ENCODE measurements at regions not wholly inside any gene's neighbourhood (a gene's known extent, or its start where the extent isn't known, plus 50 kb on each side); places are given as distances from the start of the nearest gene placed in this dataset.

DNA sequence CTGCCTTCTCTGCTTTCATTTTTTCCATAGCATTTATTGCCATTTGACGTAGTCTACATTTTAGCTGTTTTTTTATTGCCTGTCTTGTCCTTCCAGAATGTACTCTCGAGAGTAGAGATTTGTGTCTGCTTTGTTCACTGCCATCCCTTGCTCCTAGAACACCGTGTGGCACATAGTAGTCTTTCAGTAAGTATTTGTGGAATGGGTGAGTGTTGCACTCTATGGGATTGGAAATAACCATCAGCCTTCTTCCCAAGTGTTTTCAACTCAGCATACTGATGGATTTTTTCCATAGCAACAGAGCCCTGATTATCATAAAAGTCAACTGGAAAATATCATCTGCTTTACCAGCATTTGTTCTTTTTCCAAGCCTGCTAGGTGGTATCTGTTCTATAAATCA, 462.6 kb downstream of the ENC1 start:
- DNase-seq, result no peak

DNA sequence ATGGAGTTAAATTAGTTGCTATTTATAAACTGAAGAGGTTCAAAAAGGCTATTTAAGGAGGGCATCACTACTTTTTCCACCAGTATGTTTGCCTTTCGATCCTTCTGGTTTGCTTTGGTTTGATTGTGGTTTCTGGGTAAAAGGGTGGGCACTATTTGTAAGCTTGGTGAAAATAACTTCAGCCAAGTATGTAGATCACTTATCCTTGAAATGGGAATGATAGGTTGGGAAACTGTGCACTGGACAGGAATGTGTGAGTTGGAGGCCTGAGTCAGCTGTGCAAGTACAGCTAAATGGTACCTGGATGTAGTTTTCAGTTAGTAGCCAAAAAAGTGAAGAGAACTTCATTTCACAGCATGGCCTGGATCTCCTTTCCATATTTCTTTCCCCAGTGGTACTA, 466.2 kb downstream of the ENC1 start:
- no peak for DNase-seq

DNA sequence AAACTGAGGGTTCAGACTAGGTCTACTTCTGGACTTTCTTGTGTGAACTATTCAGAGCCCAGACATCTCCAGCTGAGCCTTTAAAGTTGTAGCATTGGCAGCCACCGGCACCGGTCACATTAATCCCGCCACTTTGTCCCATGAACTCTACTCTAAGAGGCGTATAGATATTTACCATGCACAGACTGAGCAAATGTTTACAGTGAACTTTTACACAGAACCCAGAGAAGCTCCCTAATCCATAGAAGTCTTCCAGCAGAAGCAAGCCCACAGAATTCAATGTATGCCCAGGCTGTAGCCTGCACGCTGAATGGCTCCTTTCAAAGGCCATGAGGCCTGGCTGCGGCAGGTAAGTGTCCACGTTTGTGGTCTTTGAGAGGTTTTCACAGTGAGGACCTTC, 466.9 kb downstream of the ENC1 start:
- DNase-seq, result no peak

DNA sequence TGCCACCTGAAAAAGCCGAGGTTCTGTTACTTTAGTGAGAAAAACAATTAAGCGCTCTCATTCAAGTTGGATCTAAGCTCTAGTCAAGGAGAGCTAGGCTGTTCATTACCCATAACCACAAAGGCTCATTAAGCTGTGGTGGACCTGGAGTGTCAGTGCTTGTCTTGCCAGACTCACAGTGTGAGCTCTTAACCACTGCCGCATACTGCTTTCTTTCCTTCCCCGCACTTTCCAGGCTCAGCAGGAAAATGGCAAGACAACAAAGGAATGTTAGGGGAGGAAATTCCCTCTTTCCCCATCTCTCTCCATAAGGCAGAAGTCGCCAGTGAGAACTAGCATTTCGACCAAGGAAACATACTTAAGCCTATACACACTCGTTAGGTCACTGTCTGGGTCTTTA, 467.3 kb downstream of the ENC1 start:
- no peak for DNase-seq

DNA sequence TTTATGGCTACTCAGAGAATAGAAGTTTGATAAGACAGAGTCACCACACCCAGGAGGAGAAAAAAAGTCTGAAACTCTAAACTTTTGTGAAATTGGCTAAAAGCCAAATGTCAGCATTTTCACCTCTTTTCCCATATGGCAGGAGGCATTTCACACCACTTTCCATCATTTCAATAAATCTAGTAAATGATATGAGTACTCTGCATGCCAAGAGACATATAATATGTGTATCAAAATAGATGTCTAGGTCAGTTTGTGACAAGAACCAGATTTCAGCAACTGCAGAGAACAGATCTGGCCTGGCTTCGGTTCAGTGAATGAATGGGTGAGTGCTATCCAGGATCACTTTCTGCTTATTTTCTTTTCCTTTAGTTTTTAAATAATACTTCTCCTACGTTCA, 470.8 kb downstream of the ENC1 start:
- DNase-seq, result no peak

DNA sequence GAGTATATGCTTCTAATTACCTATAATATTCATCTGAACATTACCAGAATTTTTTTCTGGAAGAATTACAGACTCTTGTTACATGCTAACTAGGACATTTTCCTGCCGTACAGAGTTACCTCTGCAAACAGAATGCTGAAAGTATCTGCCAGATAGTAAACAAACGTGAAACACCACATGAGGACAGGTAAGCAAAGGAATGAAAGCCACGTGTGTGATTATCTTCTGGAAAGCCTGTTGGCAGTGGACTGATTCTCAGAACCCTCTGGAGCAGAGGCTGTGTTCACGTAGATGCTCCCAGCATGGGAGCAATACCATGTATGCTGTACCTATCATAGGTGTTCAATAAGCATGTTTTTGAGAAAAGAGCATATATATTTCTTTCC, 472.6 kb downstream of the ENC1 start:
- DNase-seq, result no peak

DNA sequence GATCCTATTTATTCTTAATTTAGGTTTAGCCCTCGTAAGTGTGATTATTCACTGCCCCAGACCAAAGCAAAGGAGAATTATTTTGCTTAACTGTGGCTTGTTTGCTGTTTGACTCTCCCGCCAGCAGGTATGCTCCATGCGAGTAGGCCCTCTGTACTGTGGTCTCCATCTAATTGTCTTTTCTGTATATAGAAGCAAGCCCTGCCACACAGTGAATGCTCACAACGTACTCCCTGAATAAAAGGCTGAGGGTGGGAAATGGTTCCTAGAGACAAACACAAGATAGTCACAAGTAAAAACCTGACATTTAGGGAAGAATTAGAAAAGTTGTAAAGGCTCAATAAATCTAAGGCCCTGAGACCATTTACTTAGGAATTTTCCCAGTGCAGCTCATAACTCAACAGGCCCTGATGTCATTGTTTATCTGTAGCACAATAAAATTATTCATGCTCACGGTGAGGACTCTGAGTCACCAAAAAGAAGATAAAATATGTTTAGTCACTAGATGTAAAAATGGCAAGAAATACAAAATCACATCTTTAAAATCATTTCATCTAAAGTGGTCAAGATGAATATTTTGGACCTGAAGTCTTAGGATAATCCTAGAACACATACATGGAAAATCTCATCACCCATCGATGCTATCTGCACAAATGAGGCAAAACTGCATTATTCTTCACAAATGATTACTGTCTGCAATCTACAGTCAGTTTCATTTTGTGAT, 473.2 kb downstream of the ENC1 start:
- no peak for DNase-seq

DNA sequence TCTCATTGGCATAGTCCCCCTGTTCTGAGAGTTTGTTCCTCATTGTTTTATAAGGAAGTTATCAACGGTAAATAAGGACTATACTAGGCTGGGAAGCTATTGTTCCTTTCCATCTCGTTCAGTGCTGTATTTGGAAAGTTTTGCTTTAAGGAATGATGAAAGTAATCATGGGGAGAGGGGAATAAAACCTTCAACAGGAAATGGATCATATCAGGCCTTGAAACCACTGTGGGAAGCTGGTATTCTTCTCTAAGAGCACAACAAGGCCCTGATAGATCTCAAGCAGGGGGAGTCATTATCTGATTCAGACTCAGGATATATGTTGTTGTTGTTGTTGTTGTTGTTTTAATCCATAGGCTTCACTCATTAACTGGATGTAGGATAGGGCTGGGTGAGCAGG, 474.5 kb downstream of the ENC1 start:
- no peak for DNase-seq

DNA sequence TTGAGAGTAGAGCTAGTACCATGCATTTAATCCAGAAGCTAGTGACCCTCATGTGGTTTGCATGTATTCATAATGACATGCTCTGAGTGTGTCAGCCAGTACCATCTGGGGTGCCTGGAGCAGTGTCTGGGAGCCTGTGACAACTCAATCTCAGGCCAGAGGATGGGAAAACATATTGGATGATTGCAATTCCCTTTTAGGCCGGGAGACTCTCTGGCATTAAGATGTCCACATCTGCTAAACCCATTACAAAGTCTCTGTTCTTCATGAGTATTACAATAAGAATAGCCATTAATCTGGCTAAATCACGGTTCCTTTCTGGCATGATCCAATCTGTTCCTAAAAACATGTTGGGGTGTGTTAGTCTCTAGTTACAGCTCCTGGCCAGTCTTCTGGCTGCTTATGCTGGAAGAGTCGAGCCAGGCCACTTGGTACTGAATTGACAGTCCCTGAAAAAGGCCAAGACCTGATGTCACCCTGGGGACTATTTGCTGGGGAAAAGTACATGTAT, 475.7 kb downstream of the ENC1 start:
- no peak for DNase-seq

DNA sequence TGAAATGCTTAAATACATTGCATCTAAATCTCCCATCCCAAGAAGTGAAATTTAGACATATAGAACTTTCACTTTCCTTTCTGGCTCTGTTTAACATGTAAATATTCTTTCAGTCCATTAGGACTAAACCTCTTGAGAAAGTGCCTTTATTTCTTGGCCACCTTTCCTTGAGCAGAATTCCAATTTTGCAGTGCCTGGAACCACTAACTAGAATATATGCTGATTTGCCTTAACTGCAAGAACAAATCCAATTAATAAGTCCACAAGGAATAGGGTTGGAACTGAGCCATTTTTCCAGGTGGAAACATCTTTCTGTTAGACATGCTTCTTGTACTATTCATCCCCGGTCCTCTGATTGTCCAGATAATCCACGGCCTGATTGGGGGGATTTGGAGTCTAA, 478.0 kb downstream of the ENC1 start:
- no peak for DNase-seq

DNA sequence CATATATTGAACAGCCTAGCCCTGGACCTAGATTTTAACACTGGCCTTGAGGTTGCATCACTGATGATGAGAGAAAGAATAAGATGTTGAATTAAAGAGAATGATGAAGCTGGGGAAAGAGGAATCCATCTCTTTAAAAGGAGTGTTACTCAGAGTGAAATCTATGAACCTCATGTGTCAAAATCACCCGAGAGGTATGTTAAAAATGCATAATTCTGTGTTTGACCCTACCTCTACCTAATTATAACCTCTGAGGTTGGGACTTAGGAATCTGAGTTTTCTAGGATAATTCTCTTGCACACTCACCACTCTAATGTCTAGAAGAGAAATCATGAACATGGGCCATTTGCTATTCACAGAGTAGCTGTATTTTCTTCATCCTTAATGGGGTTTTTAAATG, 479.4 kb downstream of the ENC1 start:
- DNase-seq, result no peak

DNA sequence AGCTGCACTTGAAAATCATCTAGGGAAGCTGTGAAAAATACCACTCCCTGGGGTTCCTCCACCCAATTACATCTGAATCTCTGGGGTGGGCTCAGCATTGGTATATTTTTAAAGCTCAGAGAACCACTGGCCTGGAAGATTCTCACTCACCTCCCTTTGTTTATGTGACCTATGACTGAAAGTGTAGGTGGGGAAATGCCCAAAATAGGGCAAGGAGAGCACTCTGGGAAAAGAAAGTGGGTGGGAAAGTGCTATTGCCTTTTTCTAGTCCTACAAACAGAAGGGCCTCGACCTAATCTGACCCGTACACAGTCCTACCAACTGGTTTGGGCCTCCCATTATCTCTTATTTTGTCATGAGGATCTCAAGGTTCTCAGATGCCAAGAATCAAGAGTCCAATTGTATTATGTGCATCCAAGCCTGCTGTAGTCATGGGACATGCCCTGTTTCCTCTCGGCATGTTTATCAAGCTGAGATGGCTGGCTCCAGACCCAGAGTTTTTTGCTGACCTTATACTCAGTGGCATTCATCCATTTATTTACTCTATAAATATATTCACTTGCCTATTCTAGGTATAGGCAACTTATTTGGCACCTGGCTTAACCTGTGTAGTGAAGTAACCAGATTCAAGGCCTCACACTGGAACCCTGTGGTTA, 483.7 kb downstream of the ENC1 start:
- DNase-seq, result no peak

DNA sequence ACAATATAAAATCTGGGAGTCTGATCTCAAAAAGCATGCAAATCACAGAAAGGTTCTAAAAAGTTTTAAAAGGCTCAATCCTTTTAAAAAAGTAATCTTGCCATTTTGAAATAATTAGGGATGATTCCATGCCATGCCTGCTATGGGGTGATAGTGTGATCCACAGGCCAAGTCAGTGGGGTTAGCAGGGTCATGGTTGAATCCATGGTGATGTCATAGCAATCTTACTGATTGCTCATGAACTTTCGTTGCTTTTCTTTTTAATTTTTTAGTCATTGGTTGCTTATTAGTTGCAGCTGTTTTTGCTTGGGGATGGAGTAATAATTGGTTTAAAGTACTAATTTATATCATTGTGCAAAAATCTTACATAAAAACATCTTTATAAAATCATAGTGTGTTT, 485.0 kb downstream of the ENC1 start:
- no peak for DNase-seq

DNA sequence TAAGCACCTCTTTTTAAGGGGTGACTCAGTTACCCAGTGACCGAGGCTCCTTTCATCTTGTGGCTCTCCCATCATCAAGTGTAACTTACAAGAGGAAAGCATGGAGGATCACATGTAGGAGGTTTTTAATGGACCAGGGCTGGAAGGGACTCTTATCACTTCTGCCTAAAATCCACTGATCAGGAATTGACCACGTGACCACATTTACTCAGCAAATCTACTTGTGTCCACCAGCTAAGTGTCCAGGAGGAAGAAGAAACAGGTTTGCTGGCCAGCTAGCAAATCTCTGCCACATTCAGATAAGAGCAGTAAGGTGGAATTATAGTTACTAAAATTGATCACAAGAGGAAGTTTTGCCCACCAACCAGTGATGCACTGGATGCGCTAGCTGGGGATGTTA, 486.0 kb downstream of the ENC1 start:
- no peak for DNase-seq

DNA sequence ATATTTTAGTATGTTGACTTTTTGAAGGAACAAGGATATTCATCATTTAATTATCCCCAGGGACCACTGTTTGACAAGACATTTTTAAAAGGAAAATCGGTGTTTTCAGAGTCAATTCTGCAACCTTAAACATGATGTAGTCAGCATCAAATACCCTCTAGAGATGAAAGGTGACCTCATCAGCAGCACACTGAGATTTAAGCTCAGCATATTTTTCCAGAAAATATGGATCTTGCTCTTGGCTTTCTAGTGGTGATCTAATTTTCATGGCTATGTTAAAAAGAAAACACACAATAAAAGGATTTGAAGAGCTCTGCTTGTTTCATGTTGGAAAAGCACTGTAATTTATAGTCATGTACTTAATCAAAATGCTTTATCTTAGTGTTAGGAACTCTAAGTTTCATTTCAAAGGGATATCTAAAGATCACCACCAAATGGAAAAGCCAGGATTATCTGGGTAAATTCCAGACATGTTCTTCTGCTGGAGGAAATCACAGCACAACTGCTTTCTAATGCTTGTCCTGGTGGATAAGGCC, 487.2 kb downstream of the ENC1 start:
- no peak for DNase-seq

DNA sequence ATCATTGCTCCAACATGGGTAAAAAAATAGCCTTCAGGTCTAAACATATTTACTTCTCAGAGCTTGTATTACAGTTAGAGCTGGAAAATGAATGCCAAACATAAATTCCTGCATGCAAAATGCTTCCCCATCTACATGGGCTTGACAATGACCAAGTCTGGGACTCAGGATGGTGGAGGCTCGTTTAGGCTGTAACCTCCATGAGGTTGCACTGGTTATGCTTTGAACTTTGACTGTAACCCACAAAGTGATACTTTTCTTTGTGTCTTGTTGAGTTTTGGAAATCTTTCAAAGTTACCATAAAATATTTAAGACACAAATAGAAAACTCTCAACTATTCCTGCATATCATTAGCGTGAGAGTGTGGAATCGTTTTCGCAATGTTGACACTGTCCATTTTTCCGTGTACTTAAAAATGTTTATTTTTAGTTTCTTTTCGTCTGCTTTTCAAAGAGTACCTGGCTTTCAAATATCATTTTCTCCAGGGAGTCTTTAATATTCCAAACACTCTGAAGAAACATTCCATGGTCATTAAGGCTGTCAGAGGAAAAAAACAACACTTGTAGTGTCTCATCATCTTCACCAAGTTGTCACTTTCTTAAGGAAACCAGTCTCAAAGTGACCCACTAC, 487.8 kb downstream of the ENC1 start:
- no peak for DNase-seq

DNA sequence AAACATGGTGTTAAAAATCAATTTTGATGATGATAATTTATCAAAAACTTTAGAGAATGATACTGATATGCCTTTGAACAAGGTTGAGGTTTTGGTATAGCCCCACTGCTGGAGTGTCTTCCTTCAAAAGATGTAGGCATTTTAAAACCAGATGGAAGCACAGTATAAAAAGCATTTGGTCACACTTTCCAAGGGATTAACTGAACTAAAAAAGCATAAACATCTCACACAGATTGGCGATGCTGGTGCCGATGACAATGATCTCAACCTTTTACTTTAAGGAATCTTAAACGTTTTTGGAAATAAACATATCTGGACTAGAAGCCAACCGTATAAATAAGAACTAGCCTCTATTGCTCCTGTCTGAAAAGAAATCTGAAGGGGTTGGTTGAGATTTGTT, 488.4 kb downstream of the ENC1 start:
- DNase-seq, result no peak

DNA sequence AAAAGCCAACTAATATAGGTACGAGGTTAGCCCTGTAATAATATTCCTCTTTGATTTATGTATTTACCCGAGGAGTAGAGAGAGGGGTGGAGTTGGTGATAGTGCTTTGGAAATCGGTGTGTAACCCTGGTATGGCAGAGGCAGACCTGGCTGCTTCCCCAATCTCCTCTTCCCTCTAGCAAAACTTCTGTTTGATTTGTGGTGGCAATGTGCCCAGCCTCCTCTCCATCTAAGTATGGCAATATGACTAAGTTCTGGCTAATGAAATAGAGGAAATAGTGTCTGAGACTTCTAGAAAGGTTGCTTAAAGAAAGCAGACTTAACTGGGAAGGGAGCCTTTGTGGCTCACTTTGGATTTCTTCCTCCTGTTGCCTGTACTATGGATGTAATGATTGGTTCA, 491.1 kb downstream of the ENC1 start:
- no peak for DNase-seq

DNA sequence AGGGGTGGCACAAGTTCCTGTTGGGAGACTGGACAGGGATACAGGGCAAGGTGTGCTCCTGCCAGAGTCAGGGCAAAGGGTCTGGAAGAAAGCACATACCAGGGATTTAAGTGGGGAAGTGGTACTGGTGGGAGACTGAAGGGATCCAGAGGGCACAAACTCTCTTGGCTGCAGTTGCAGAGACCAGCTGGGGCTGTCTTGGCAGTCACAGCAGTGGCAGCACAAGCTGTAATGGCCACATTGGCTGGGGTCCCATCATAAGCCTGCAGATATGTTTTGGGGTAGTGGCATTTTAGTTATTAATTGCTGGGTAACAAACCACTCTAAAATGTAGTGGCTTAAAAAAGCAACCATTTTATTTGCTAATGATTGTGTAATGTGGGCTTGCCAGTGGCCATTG, 492.2 kb downstream of the ENC1 start:
- no peak for DNase-seq

DNA sequence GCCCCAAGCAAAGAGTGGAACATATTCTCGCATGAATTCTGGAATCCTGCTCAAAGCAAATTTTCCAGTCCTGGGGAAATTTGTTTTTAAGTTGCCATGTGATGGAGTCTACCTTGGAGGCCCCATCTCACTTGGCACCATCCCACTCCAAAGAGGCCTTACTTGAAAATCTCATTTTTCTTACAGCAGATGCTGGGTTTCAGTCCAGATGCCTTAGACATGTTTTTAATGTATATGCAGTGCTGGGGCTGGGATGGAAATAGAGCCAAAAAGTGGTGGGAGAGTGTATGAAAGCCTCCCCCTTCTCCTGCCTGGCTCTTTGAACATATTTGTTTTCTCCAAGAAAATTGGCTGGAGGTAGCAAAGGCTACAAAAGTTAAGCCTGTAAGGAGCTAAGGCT, 493.7 kb downstream of the ENC1 start:
- DNase-seq, result no peak

DNA sequence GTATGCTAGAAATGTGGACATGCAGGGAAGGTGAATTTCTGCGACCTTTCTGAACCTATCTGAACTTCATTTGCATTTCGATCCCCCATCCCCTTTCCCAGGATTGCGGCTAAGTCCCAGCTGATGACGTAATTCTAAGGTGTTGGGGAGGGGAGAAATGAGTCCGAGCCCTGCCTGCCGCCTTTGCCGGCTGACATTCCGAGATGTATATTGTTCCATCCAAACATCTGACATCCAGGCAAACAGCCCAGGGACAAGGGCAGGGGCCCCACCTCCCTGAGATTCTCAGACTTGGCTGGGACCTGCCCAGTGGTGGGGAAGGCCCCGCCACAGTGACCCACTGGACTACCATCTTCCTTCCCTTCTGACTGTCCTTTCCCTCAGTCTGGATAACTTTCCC, 494.6 kb downstream of the ENC1 start:
- DNase-seq, result no peak

DNA sequence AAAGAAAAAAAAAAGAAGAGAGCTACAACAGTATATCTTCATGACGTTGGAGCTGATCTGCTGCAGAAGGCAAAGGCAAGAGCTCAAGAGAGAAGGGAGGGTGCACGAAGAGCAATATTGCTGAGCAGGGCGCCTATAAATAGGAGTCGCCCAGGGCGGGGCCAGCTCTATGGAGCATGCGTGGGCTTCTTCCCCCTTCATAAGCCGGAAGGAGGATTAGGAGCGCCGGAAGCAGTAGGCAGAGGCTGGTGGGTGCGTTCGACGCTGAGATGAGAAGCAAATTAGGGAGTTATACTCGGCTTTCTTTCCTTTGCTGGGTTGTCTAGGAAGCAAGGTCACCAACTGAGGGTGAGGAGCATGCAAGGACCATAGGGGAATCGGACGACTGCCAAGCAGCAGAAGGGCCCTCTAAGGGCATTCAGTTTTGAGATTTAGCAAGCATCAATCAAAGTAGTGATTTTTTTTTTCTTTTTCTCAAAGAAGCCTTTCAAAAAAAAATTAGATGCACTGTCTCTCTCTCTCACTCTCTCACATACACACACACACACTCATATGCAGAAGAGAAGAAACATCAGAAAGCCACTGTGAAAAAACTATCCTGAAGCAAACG, 496.7 kb downstream of the ENC1 start:
- DNase-seq, result no peak

DNA sequence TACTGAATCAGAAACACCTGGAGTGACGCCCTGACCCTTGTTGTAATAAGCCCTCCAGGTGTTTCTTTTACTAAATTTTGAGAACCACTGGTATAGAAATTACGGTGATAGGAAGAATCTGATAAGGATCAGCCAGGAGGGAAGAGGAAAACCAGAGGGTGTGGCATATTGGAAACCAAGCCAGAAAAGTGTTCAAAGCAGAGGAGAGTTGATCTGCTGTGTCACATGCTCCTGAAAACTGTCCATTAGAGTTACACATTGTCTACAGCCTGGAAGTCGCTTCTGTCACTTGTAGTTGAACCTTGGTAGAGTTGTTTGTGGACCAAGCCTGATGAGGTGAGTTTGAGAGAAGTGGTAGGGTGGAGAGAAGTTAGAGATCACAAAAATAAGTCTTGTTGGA, 497.4 kb downstream of the ENC1 start:
- DNase-seq, result no peak

DNA sequence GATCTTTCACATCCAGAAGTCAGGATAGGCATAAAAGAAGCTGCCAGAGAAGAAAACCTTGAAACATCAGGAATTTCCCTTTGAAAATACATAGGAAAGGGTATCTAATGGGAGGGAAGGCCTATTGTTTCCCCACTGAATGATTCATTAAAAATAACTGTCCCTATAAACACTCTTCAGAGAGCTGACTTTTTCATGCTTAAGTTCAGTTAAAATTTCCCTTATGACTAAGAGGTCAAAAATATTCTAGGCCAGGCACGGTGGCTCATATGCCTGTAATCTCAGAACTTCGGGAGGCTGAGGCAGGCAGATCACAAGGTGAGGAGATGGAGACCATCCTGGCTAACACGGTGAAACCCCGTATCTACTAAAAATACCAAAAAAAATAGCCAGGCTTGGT, 499.5 kb downstream of the ENC1 start:
- DNase-seq, result no peak
